GM13976 (cell line): ENCODE measurements at regions not wholly inside any gene's neighbourhood (a gene's known extent, or its start where the extent isn't known, plus 50 kb on each side); places are given as distances from the start of the nearest gene placed in this dataset.

ENCODE experiments used
- DNase-seq: peaks from one replicate; pipeline ENCODE4 v3.0.0; 2012; ENCODE audit warnings: low spot score
- CTCF ChIP-seq: IDR thresholded peaks from 2 replicates; pipeline ENCODE4 v1.5.1; 2012; ENCODE audit warnings: borderline replicate concordance, mild to moderate bottlenecking; ENCODE audit not compliant: insufficient read depth; ENCODE audit errors: extremely low read depth, missing control alignments, control extremely low read depth
- in situ Hi-C: fragments of 300-500 bp; cut with MboI; formaldehyde crosslinking; loops from one replicate; pipeline ENCODE4 v1.12.0; 2022; ENCODE audit warnings: low sequenced_read_pairs, mixed read lengths, inconsistent platforms; ENCODE audit not compliant: unreplicated experiment

GRCh38 chr6:18842534-18842933, 455.4 kb downstream of the RNF144B start:
- no peak for TF ChIP-seq CTCF
- DNase-seq = no peak

GRCh38 chr6:18845896-18846295, 458.7 kb downstream of the RNF144B start:
- no peak for DNase-seq
- in situ Hi-C loops = no loop called here
- no peak for TF ChIP-seq CTCF

More at GRCh38 chr6:18842534-18842933, 455.4 kb downstream of the RNF144B start:
- in situ Hi-C loops = no loop called here

GRCh38 chr6:18846327-18846726, 459.2 kb downstream of the RNF144B start:
- DNase-seq = no peak
- no peak for TF ChIP-seq CTCF
- in situ Hi-C loops = no loop called here

- TF ChIP-seq CTCF = no peak
- in situ Hi-C loops = no loop called here
- no peak for DNase-seq
Observed at GRCh38 chr6:18861204-18861603, 474.1 kb downstream of the RNF144B start.

GRCh38 chr6:18883268-18883667, 496.1 kb downstream of the RNF144B start:
- DNase-seq = no peak
- in situ Hi-C loops = no loop called here
- no peak for TF ChIP-seq CTCF

GRCh38 chr6:18883851-18884250, 496.7 kb downstream of the RNF144B start:
- in situ Hi-C loops = no loop called here
- DNase-seq = no peak
- no peak for TF ChIP-seq CTCF

- DNase-seq = no peak
- in situ Hi-C loops = no loop called here
- no peak for TF ChIP-seq CTCF
Observed at GRCh38 chr6:18893540-18894269, 506.6 kb downstream of the RNF144B start.
